ENCODE measurements at regions not wholly inside any gene's neighbourhood (a gene's known extent, or its start where the extent isn't known, plus 50 kb on each side); places are given as distances from the start of the nearest gene placed in this dataset.

DNA sequence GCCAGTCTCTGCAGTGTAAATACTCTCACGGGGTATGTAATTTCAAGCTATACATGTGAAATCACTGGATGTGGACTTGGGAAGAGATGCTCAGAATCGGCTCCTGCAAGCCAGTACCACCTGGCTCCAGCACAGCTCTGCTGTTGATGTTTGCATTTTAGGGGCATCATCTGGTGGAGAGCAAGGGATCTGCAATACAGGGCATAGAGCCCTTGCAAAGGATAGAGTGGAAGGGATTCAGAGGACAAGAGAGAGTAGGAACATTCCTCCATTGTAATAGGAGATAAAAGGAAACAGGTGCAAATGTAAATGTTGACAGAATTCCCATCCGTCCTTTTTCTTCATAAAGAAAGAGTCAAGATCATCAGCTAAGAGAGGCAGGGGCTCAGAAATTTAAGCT, 184.1 kb downstream of the PMP22 start:
- Histone ChIP-seq H2BK15ac (ENCODE audit: low read length) (0 out of 2 replicates have a peak overlapping the region, but pooled peaks have one; percentile 37), H3K4me2 (ENCODE audit: insufficient read depth in 1 of 2, low read depth in 2 of 2, low read length in 2 of 2) (no peak overlapping the region), H3K23me2 (ENCODE audit: low read depth, low read length) (no peaks in the 10 kb centered on the region), H3K14ac (ENCODE audit: insufficient read length) (no peak overlapping the region), H3K79me1 (ENCODE audit: low read depth, low read length) (no peaks in the 10 kb centered on the region), H3K56ac (replicated peaks; ENCODE audit: insufficient read length, low read depth, low read length) (no peak overlapping the region), H3K36me3 (ENCODE audit: control insufficient read depth in 2 of 4, insufficient read depth in 4 of 4, low read length in 3 of 4) (no peaks in the 10 kb centered on the region), H4K5ac (ENCODE audit: insufficient read length, low read depth, low read length) (no peak overlapping the region), H3K4me3 (ENCODE audit: extremely low read depth in 1 of 4, insufficient read depth in 2 of 4, low read depth in 3 of 4, low read length in 4 of 4) (no peak overlapping the region), H3K9me3 (ENCODE audit: insufficient read depth in 2 of 2, low read depth in 1 of 2, low read length in 1 of 2) (no peaks in the 10 kb centered on the region), H2AK5ac (ENCODE audit: low read depth, low read length) (no peak overlapping the region), H4K91ac (replicated peaks; ENCODE audit: insufficient read length, low read length) (no peak overlapping the region), H2BK20ac (ENCODE audit: low read length) (no peak overlapping the region), H3K9ac (replicated peaks in 1 of 4; ENCODE audit: extremely low read depth in 1 of 4, low read depth in 3 of 4, low read length in 3 of 4) (no peak overlapping the region), H4K8ac (ENCODE audit: extremely low read depth, insufficient read depth, low read length) (no peak overlapping the region), H3K4me1 (replicated peaks in 1 of 4; ENCODE audit: control insufficient read depth in 3 of 4, insufficient read depth in 4 of 4, low read length in 3 of 4) (peaks cover 3 to 10% (median 6%) of the 10 kb centered on the region in 4 experiments; a peak in 5 of 7 replicates), H3K27me3 (replicated peaks in 1 of 4; ENCODE audit: control insufficient read depth in 3 of 4, extremely low read depth in 1 of 4, insufficient read depth in 3 of 4, low read length in 3 of 4) (no peaks in the 10 kb centered on the region), H2BK5ac (ENCODE audit: low read depth, low read length) (no peak overlapping the region), H2BK120ac (replicated peaks; ENCODE audit: low read depth, low read length) (no peak overlapping the region), H3K4ac (replicated peaks; ENCODE audit: insufficient read length, low read depth, low read length) (no peak overlapping the region), H3K23ac (ENCODE audit: insufficient read length) (no peak overlapping the region), H2AFZ (ENCODE audit: low read length) (no peak overlapping the region), H3K18ac (ENCODE audit: extremely low read depth, low read length) (no peak overlapping the region), H3K79me2 (ENCODE audit: control insufficient read depth in 1 of 2, insufficient read depth in 2 of 2, low read length in 2 of 2) (no peaks in the 10 kb centered on the region), H4K20me1 (replicated peaks in 1 of 2; ENCODE audit: control insufficient read depth in 1 of 2, insufficient read depth in 2 of 2, low read length in 2 of 2) (no peaks in the 10 kb centered on the region), H3K27ac (ENCODE audit: low read depth, low read length) (no peak overlapping the region), H2BK12ac (ENCODE audit: low read depth, low read length) (no peak overlapping the region)
- FAIRE-seq (no peak), DNase-seq (ENCODE audit: low read depth in 1 of 2, low spot score in 2 of 2) (no peak)
- TF ChIP-seq SP1 (IDR thresholded peaks at IDR 0.05; ENCODE audit: low read depth, low read length) (no peak), CTCF (IDR thresholded peaks at IDR 0.05; ENCODE audit: control extremely low read depth in 1 of 3, insufficient read depth in 1 of 3, low read depth in 1 of 3, low read length in 3 of 3) (peak in 2 of 3 experiments; percentile 26 to 40; a peak in 2 of 4 replicates), RAD21 (IDR thresholded peaks at IDR 0.05 in 1 of 2, conservative IDR thresholded peaks at IDR 0.05 in 1 of 2; ENCODE audit: low read depth in 2 of 2, low read length in 2 of 2) (peak; percentile 45; a peak in 3 of 4 replicates), JUN (IDR thresholded peaks at IDR 0.05; ENCODE audit: low read depth, low read length) (no peak), SAP30 (IDR thresholded peaks at IDR 0.05; ENCODE audit: insufficient read depth, insufficient replicate concordance, low read length) (no peak)
- ChIA-PET POLR2A (ENCODE audit: partially characterized antibody) (interaction anchor here (0.6 kb wide), 1 partner anchor 16 kb away, joined by 3 read pairs; no protein-coding TSS in a partner anchor), CTCF (ENCODE audit: partially characterized antibody) (interaction anchor here (0.7 to 1.4 kb wide), 7 partner anchors 12 to 154 kb away, joined by 3 to 5 read pairs (median 3); no protein-coding TSS in a partner anchor)
- 79% methylated on average over 3 of the region's 3 CpGs; no CpG with 5 or more reads in 1 of the 2 experiments for WGBS, 2 experiments (ENCODE audit: extremely low coverage in 1 of 2, insufficient coverage in 1 of 2, insufficient read length in 1 of 2, insufficient replicate concordance in 2 of 2, low coverage in 1 of 2, low lambda C conversion rate in 2 of 2, missing lambda C conversion rate in 1 of 2)

Data from H1 (cell line).